Gastroesophageal sphincter (tissue), 3 donors: ENCODE measurements at regions not wholly inside any gene's neighbourhood (a gene's known extent, or its start where the extent isn't known, plus 50 kb on each side); places are given as distances from the start of the nearest gene placed in this dataset.

ENCODE experiments used
- CTCF ChIP-seq, 4 experiments: fragments of 200-600 bp in 2 of 4; fragments of 450-650 bp in 2 of 4; sonication (generic) in 1 of 4; IDR thresholded peaks; one replicate each; pipeline ENCODE4 v1.5.1; 2017 to 2019; ENCODE audit warnings: antibody characterized with exemption in 4 of 4, mild to moderate bottlenecking in 2 of 4, moderate library complexity in 2 of 4
- EP300 ChIP-seq: sonication (generic); formaldehyde crosslinking; IDR thresholded peaks from one replicate; pipeline ENCODE4 v1.6.1; 2017; ENCODE audit warnings: antibody characterized with exemption, mild to moderate bottlenecking
- POLR2A ChIP-seq, 2 donors: fragments of 450-650 bp; IDR thresholded peaks; one replicate each; pipeline ENCODE4 v1.6.1; 2017; ENCODE audit warnings: antibody characterized with exemption in 2 of 2, mild to moderate bottlenecking in 2 of 2, moderate library complexity in 1 of 2
- POLR2AphosphoS5 ChIP-seq: sonication (generic); formaldehyde crosslinking; IDR thresholded peaks from one replicate; pipeline ENCODE4 v1.6.1; 2017; ENCODE audit warnings: antibody characterized with exemption

GRCh38 chr14:100423317-100424010 lies 100.3 kb downstream of the SLC25A47 start:
- TF ChIP-seq CTCF (IDR thresholded peaks at IDR 0.05) (no peak), POLR2A (IDR thresholded peaks at IDR 0.05) (no peak), POLR2AphosphoS5 (no peak), EP300 (no peak)
